ENCODE measurements at regions not wholly inside any gene's neighbourhood (a gene's known extent, or its start where the extent isn't known, plus 50 kb on each side); places are given as distances from the start of the nearest gene placed in this dataset.

DNA sequence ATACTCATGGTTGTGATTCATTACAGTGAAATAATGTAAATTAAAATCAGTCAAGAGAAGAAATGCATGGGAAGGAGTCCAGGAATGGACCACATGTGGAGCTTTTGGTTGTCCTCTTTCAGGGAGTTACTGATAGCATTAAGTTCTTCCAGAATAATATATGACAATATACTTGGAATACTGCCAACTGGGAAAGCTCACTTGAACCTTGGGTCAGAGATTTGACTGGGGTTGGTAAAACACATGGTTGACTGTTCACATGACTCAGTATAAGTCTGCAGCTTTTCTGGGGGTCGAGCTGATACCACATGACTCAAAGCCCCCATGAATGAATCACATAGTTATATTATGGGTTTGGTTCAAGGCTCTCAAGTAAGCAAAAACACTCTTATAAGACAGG lies 1109.0 kb upstream of the CHAC2 start:
- H3K4me1 ChIP-seq (ENCODE audit: control insufficient read depth in 2 of 2, insufficient read depth in 1 of 2, low read depth in 1 of 2, low read length in 2 of 2) = no peaks in the 10 kb centered on the region
- H3K4ac ChIP-seq (ENCODE audit: low read length) = no peak overlapping the region
- H3K9me3 ChIP-seq (replicated peaks in 1 of 2; ENCODE audit: control insufficient read depth in 2 of 2, insufficient read depth in 1 of 2, low read depth in 1 of 2, low read length in 2 of 2) = no peaks in the 10 kb centered on the region
- H2BK15ac ChIP-seq (ENCODE audit: low read length) = no peak overlapping the region
- H3K23ac ChIP-seq (ENCODE audit: low read depth, low read length, poor library complexity) = no peak overlapping the region
- no peaks in the 10 kb centered on the region for H3K27me3 ChIP-seq (ENCODE audit: control insufficient read depth in 3 of 3, insufficient read depth in 3 of 3, low read depth in 1 of 3, low read length in 3 of 3)
- H3K9ac ChIP-seq (ENCODE audit: low read depth, low read length, poor library complexity) = no peak overlapping the region
- H3K4me3 ChIP-seq (ENCODE audit: low read length in 2 of 2) = no peak overlapping the region
- no peak overlapping the region for H4K91ac ChIP-seq (ENCODE audit: low read depth, low read length, poor library complexity)
- H3K27ac ChIP-seq (replicated peaks; ENCODE audit: low read length) = no peak overlapping the region
- WGBS, 2 donors (ENCODE audit: extremely low coverage in 2 of 2, insufficient read length in 2 of 2, insufficient replicate concordance in 1 of 2) = no CpG with 5 or more reads among the region's 1 CpG
- H2BK5ac ChIP-seq (ENCODE audit: low read length) = no peak overlapping the region
- H3K4me2 ChIP-seq (ENCODE audit: insufficient read depth, low read length, poor library complexity, severe bottlenecking) = no peak overlapping the region
- no peak overlapping the region for H3K18ac ChIP-seq (ENCODE audit: low read length)
- no peak overlapping the region for H2AK5ac ChIP-seq (ENCODE audit: low read depth, low read length)
- no peak overlapping the region for H3K14ac ChIP-seq (ENCODE audit: low read length)
- H4K8ac ChIP-seq (ENCODE audit: low read depth, low read length) = no peak overlapping the region
- no peaks in the 10 kb centered on the region for H3K36me3 ChIP-seq (replicated peaks in 1 of 2; ENCODE audit: control insufficient read depth in 2 of 2, insufficient read depth in 2 of 2, low read length in 2 of 2)
- no peaks in the 10 kb centered on the region for H3K79me1 ChIP-seq (ENCODE audit: low read depth, low read length)
- DNase-seq (ENCODE audit: low spot score) = no peak
- no peak overlapping the region for H2AFZ ChIP-seq (ENCODE audit: low read length)
- no peak overlapping the region for H2BK120ac ChIP-seq (ENCODE audit: low read depth, low read length)
- no peak overlapping the region for H2BK12ac ChIP-seq (ENCODE audit: low read length)

DNA sequence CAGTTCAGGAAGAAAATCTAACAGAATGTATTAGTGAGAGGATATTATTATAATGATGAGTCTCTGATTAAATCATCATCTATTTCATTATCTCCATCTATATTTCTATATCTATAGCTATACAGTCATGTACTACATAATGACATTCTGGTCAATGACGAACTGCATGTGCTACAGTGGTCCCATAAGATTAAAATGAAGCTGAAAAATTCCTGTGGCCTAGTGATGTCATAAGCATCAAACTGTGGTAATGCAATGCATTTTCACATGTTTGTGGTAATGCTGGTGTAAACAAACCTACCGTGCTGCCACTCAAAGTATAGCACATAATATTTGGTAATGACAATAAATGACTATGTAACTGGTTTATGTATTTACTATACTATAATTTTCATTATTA lies 1127.9 kb upstream of the CHAC2 start:
- no peak overlapping the region for H3K4me2 ChIP-seq (ENCODE audit: insufficient read depth, low read length, poor library complexity, severe bottlenecking)
- H3K4me1 ChIP-seq (ENCODE audit: control insufficient read depth in 2 of 2, insufficient read depth in 1 of 2, low read depth in 1 of 2, low read length in 2 of 2) = no peaks in the 10 kb centered on the region
- no peak overlapping the region for H2BK12ac ChIP-seq (ENCODE audit: low read length)
- no peak overlapping the region for H3K4ac ChIP-seq (ENCODE audit: low read length)
- no peak overlapping the region for H3K27ac ChIP-seq (replicated peaks; ENCODE audit: low read length)
- no peak overlapping the region for H3K18ac ChIP-seq (ENCODE audit: low read length)
- H4K8ac ChIP-seq (ENCODE audit: low read depth, low read length) = no peak overlapping the region
- H2BK15ac ChIP-seq (ENCODE audit: low read length) = no peak overlapping the region
- no peaks in the 10 kb centered on the region for H3K27me3 ChIP-seq (ENCODE audit: control insufficient read depth in 3 of 3, insufficient read depth in 3 of 3, low read depth in 1 of 3, low read length in 3 of 3)
- H3K14ac ChIP-seq (ENCODE audit: low read length) = no peak overlapping the region
- H2BK5ac ChIP-seq (ENCODE audit: low read length) = no peak overlapping the region
- H2BK120ac ChIP-seq (ENCODE audit: low read depth, low read length) = no peak overlapping the region
- no peak overlapping the region for H3K9ac ChIP-seq (ENCODE audit: low read depth, low read length, poor library complexity)
- H4K91ac ChIP-seq (ENCODE audit: low read depth, low read length, poor library complexity) = no peak overlapping the region
- no peaks in the 10 kb centered on the region for H3K79me1 ChIP-seq (ENCODE audit: low read depth, low read length)
- no peak overlapping the region for H2AK5ac ChIP-seq (ENCODE audit: low read depth, low read length)
- H2AFZ ChIP-seq (ENCODE audit: low read length) = no peak overlapping the region
- no peaks in the 10 kb centered on the region for H3K36me3 ChIP-seq (replicated peaks in 1 of 2; ENCODE audit: control insufficient read depth in 2 of 2, insufficient read depth in 2 of 2, low read length in 2 of 2)
- H3K23ac ChIP-seq (ENCODE audit: low read depth, low read length, poor library complexity) = no peak overlapping the region
- H3K4me3 ChIP-seq (ENCODE audit: low read length in 2 of 2) = no peak overlapping the region
- H3K9me3 ChIP-seq (replicated peaks in 1 of 2; ENCODE audit: control insufficient read depth in 2 of 2, insufficient read depth in 1 of 2, low read depth in 1 of 2, low read length in 2 of 2) = no peaks in the 10 kb centered on the region
- DNase-seq (ENCODE audit: low spot score) = no peak
- WGBS, 2 donors (ENCODE audit: extremely low coverage in 2 of 2, insufficient read length in 2 of 2, insufficient replicate concordance in 1 of 2) = no CpG with 5 or more reads among the region's 2 CpGs

DNA sequence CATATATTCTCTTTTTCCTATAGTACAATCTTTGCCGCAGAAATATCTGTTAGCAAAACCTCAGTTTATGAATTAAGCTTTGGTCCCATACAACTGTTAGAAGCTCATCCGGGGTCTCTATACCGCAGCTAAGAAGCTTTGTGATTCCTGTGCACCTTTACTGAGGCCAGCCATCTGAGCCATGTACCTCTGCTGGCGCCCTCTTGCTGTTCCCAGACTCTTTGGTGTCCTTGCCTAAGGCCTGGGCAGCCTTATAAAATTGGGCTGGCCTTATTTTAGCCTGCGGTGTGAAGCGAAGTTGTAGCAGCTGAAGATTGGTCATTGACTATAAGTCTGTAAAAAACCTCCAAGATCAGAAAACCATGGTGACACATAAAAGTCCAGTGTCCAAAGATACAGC lies 1135.1 kb upstream of the CHAC2 start:
- no peaks in the 10 kb centered on the region for H3K36me3 ChIP-seq (replicated peaks in 1 of 2; ENCODE audit: control insufficient read depth in 2 of 2, insufficient read depth in 2 of 2, low read length in 2 of 2)
- no peak overlapping the region for H3K27ac ChIP-seq (replicated peaks; ENCODE audit: low read length)
- WGBS, 2 donors (ENCODE audit: extremely low coverage in 2 of 2, insufficient read length in 2 of 2, insufficient replicate concordance in 1 of 2) = no CpG with 5 or more reads among the region's 6 CpGs
- H4K8ac ChIP-seq (ENCODE audit: low read depth, low read length) = no peak overlapping the region
- H4K91ac ChIP-seq (ENCODE audit: low read depth, low read length, poor library complexity) = no peak overlapping the region
- no peak overlapping the region for H2BK120ac ChIP-seq (ENCODE audit: low read depth, low read length)
- no peak overlapping the region for H2BK5ac ChIP-seq (ENCODE audit: low read length)
- H3K4ac ChIP-seq (ENCODE audit: low read length) = no peak overlapping the region
- DNase-seq (ENCODE audit: low spot score) = no peak
- H3K9ac ChIP-seq (ENCODE audit: low read depth, low read length, poor library complexity) = no peak overlapping the region
- no peak overlapping the region for H3K18ac ChIP-seq (ENCODE audit: low read length)
- no peak overlapping the region for H2BK12ac ChIP-seq (ENCODE audit: low read length)
- no peak overlapping the region for H3K14ac ChIP-seq (ENCODE audit: low read length)
- no peak overlapping the region for H2BK15ac ChIP-seq (ENCODE audit: low read length)
- H2AFZ ChIP-seq (ENCODE audit: low read length) = no peak overlapping the region
- no peaks in the 10 kb centered on the region for H3K9me3 ChIP-seq (replicated peaks in 1 of 2; ENCODE audit: control insufficient read depth in 2 of 2, insufficient read depth in 1 of 2, low read depth in 1 of 2, low read length in 2 of 2)
- no peaks in the 10 kb centered on the region for H3K79me1 ChIP-seq (ENCODE audit: low read depth, low read length)
- H3K23ac ChIP-seq (ENCODE audit: low read depth, low read length, poor library complexity) = no peak overlapping the region
- no peaks in the 10 kb centered on the region for H3K4me1 ChIP-seq (ENCODE audit: control insufficient read depth in 2 of 2, insufficient read depth in 1 of 2, low read depth in 1 of 2, low read length in 2 of 2)
- no peaks in the 10 kb centered on the region for H3K27me3 ChIP-seq (ENCODE audit: control insufficient read depth in 3 of 3, insufficient read depth in 3 of 3, low read depth in 1 of 3, low read length in 3 of 3)
- no peak overlapping the region for H3K4me3 ChIP-seq (ENCODE audit: low read length in 2 of 2)
- no peak overlapping the region for H3K4me2 ChIP-seq (ENCODE audit: insufficient read depth, low read length, poor library complexity, severe bottlenecking)
- H2AK5ac ChIP-seq (ENCODE audit: low read depth, low read length) = no peak overlapping the region

DNA sequence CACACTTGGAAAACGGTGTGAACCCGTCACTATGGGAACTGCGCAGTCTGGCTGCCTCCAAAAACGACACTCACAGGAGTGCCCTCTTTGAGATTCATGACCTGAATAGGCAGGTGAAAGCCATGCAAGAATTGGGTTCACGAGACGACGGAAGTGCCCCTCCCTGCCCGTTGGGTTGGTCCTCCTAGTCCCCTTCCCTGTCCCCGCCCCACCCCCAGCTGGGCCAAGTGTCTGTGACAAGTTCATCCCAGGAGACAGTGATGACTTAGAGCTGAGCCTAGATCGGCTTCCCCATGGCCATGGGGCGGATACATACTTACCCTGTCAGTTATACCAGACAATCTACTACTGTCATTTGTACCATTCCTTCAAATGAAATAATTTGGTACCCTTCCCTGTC lies 1137.7 kb upstream of the CHAC2 start:
- Histone ChIP-seq H4K8ac (ENCODE audit: low read depth, low read length) (no peak overlapping the region), H3K27me3 (ENCODE audit: control insufficient read depth in 3 of 3, insufficient read depth in 3 of 3, low read depth in 1 of 3, low read length in 3 of 3) (no peaks in the 10 kb centered on the region), H3K4ac (ENCODE audit: low read length) (no peak overlapping the region), H2AK5ac (ENCODE audit: low read depth, low read length) (no peak overlapping the region), H3K9me3 (replicated peaks in 1 of 2; ENCODE audit: control insufficient read depth in 2 of 2, insufficient read depth in 1 of 2, low read depth in 1 of 2, low read length in 2 of 2) (no peaks in the 10 kb centered on the region), H3K36me3 (replicated peaks in 1 of 2; ENCODE audit: control insufficient read depth in 2 of 2, insufficient read depth in 2 of 2, low read length in 2 of 2) (no peaks in the 10 kb centered on the region), H2BK12ac (ENCODE audit: low read length) (no peak overlapping the region), H2BK120ac (ENCODE audit: low read depth, low read length) (no peak overlapping the region), H3K79me1 (ENCODE audit: low read depth, low read length) (no peaks in the 10 kb centered on the region), H2BK5ac (ENCODE audit: low read length) (no peak overlapping the region), H3K9ac (ENCODE audit: low read depth, low read length, poor library complexity) (no peak overlapping the region), H3K4me3 (ENCODE audit: low read length in 2 of 2) (no peak overlapping the region), H4K91ac (ENCODE audit: low read depth, low read length, poor library complexity) (no peak overlapping the region), H3K23ac (ENCODE audit: low read depth, low read length, poor library complexity) (no peak overlapping the region), H2BK15ac (ENCODE audit: low read length) (no peak overlapping the region), H3K14ac (ENCODE audit: low read length) (no peak overlapping the region), H3K4me1 (ENCODE audit: control insufficient read depth in 2 of 2, insufficient read depth in 1 of 2, low read depth in 1 of 2, low read length in 2 of 2) (no peaks in the 10 kb centered on the region), H3K18ac (ENCODE audit: low read length) (no peak overlapping the region), H3K4me2 (ENCODE audit: insufficient read depth, low read length, poor library complexity, severe bottlenecking) (no peak overlapping the region), H2AFZ (ENCODE audit: low read length) (no peak overlapping the region), H3K27ac (replicated peaks; ENCODE audit: low read length) (no peak overlapping the region)
- WGBS, 2 donors (ENCODE audit: extremely low coverage in 2 of 2, insufficient read length in 2 of 2, insufficient replicate concordance in 1 of 2) = no CpG with 5 or more reads among the region's 11 CpGs
- no peak for DNase-seq (ENCODE audit: low spot score)

All from neuronal stem cell (in vitro differentiated cells).